ENCODE measurements at regions not wholly inside any gene's neighbourhood (a gene's known extent, or its start where the extent isn't known, plus 50 kb on each side); places are given as distances from the start of the nearest gene placed in this dataset.

DNA sequence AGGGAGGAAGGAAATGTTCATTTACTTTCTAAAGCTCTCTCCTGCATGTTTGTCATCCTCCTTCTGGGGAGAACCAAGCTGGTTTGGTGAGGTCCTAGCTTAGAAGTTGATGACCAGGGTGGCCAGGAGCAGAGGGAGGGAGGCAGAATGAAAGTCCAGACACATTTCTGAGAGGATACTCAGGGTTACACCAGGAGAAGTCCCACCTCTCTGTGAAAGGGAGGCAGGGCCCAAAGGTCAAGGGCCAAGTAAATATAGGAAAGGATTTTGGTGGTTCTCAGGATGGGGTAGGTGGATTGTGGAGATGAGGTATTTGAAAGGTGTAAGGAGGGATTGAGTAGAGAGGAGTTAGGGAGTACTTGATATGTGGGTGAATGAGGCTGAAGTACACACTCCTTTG lies 58.0 kb upstream of the FBXO11 start:
- Histone ChIP-seq H3K4me1 (ENCODE audit: insufficient read depth) (no peaks in the 10 kb centered on the region), H3K27ac (ENCODE audit: low read depth) (no peak overlapping the region), H4K20me1 (replicated peaks; ENCODE audit: insufficient read depth) (no peaks in the 10 kb centered on the region), H3K4me2 (no peak overlapping the region), H3K27me3 (ENCODE audit: insufficient read depth) (no peaks in the 10 kb centered on the region), H3K4me3 (no peak overlapping the region), H3K9me2 (ENCODE audit: insufficient read depth) (no peaks in the 10 kb centered on the region), H3K36me3 (ENCODE audit: insufficient read depth) (no peaks in the 10 kb centered on the region), H3K79me2 (replicated peaks; ENCODE audit: insufficient read depth) (no peaks in the 10 kb centered on the region), H3F3A (replicated peaks; ENCODE audit: low read depth) (no peaks in the 10 kb centered on the region), H2AFZ (no peak overlapping the region)
- Mint-ChIP-seq H3K27ac (no peak overlapping the region), H3K36me3 (ENCODE audit: low read depth) (no peaks in the 10 kb centered on the region), H3K4me3 (no peak overlapping the region), H3K9me3 (no peaks in the 10 kb centered on the region), H3K4me1 (no peaks in the 10 kb centered on the region; the same call in 2 of the 3 replicates), H3K27me3 (ENCODE audit: insufficient read depth, low read depth, poor library complexity) (peaks cover under 1% of the 10 kb centered on the region)
- DNase-seq (ENCODE audit: low spot score) (no peak), ATAC-seq (no peak)
- TF ChIP-seq NANOG (IDR thresholded peaks at IDR 0.05; ENCODE audit: borderline replicate concordance) (no peak), STAT1 (IDR thresholded peaks at IDR 0.05; ENCODE audit: unreplicated experiment) (no peak), EZH2 (IDR thresholded peaks at IDR 0.05; ENCODE audit: low read depth, unreplicated experiment) (no peak), ETS1 (IDR thresholded peaks at IDR 0.05) (no peak), CTCF (conservative IDR thresholded peaks at IDR 0.05; ENCODE audit: low read depth in 2 of 2) (no peak), EZH2phosphoT487 (IDR thresholded peaks at IDR 0.05; ENCODE audit: unreplicated experiment) (no peak), ZNF114 (CRISPR knock-in tag; IDR thresholded peaks at IDR 0.05) (no peak), CREB1 (CRISPR knock-in tag; IDR thresholded peaks at IDR 0.05; ENCODE audit: low read depth) (no peak), JUNB (IDR thresholded peaks at IDR 0.05; ENCODE audit: unreplicated experiment) (no peak), POLR2AphosphoS5 (IDR thresholded peaks at IDR 0.05; ENCODE audit: low read depth) (no peak), REST (IDR thresholded peaks at IDR 0.05; ENCODE audit: unreplicated experiment) (no peak), ZNF331 (CRISPR knock-in tag; IDR thresholded peaks at IDR 0.05; ENCODE audit: low read depth) (no peak)
- TF ChIP-seq, protein P1, sequence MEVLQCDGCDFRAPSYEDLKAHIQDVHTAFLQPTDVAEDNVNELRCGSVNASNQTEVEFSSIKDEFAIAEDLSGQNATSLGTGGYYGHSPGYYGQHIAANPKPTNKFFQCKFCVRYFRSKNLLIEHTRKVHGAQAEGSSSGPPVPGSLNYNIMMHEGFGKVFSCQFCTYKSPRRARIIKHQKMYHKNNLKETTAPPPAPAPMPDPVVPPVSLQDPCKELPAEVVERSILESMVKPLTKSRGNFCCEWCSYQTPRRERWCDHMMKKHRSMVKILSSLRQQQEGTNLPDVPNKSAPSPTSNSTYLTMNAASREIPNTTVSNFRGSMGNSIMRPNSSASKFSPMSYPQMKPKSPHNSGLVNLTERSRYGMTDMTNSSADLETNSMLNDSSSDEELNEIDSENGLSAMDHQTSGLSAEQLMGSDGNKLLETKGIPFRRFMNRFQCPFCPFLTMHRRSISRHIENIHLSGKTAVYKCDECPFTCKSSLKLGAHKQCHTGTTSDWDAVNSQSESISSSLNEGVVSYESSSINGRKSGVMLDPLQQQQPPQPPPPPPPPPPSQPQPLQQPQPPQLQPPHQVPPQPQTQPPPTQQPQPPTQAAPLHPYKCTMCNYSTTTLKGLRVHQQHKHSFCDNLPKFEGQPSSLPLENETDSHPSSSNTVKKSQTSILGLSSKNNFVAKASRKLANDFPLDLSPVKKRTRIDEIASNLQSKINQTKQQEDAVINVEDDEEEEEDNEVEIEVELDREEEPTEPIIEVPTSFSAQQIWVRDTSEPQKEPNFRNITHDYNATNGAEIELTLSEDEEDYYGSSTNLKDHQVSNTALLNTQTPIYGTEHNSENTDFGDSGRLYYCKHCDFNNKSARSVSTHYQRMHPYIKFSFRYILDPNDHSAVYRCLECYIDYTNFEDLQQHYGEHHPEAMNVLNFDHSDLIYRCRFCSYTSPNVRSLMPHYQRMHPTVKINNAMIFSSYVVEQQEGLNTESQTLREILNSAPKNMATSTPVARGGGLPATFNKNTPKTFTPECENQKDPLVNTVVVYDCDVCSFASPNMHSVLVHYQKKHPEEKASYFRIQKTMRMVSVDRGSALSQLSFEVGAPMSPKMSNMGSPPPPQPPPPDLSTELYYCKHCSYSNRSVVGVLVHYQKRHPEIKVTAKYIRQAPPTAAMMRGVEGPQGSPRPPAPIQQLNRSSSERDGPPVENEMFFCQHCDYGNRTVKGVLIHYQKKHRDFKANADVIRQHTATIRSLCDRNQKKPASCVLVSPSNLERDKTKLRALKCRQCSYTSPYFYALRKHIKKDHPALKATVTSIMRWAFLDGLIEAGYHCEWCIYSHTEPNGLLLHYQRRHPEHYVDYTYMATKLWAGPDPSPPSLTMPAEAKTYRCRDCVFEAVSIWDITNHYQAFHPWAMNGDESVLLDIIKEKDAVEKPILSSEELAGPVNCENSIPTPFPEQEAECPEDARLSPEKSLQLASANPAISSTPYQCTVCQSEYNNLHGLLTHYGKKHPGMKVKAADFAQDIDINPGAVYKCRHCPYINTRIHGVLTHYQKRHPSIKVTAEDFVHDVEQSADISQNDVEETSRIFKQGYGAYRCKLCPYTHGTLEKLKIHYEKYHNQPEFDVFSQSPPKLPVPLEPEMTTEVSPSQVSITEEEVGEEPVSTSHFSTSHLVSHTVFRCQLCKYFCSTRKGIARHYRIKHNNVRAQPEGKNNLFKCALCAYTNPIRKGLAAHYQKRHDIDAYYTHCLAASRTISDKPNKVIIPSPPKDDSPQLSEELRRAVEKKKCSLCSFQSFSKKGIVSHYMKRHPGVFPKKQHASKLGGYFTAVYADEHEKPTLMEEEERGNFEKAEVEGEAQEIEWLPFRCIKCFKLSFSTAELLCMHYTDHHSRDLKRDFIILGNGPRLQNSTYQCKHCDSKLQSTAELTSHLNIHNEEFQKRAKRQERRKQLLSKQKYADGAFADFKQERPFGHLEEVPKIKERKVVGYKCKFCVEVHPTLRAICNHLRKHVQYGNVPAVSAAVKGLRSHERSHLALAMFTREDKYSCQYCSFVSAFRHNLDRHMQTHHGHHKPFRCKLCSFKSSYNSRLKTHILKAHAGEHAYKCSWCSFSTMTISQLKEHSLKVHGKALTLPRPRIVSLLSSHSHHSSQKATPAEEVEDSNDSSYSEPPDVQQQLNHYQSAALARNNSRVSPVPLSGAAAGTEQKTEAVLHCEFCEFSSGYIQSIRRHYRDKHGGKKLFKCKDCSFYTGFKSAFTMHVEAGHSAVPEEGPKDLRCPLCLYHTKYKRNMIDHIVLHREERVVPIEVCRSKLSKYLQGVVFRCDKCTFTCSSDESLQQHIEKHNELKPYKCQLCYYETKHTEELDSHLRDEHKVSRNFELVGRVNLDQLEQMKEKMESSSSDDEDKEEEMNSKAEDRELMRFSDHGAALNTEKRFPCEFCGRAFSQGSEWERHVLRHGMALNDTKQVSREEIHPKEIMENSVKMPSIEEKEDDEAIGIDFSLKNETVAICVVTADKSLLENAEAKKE (CRISPR knock-in tag; IDR thresholded peaks at IDR 0.05), result no peak

All from GM23338 (cell line).